Suppressor macrophage treated with lipopolysaccharide for 4 hours (primary cell): ENCODE measurements at regions not wholly inside any gene's neighbourhood (a gene's known extent, or its start where the extent isn't known, plus 50 kb on each side); places are given as distances from the start of the nearest gene placed in this dataset.

Experiments used
- DNase-seq: peaks from one replicate; pipeline ENCODE4 v3.0.0-alpha.2; 2020

- DNase-seq = no peak
Observed at GRCh38 chr7:134391223-134391622, 67.7 kb downstream of the AKR1B1 start.

- DNase-seq = no peak
Observed at GRCh38 chr7:134388336-134389019, 70.4 kb downstream of the AKR1B1 start.

- DNase-seq = no peak
Observed at GRCh38 chr7:134378562-134378961, 61.8 kb upstream of the SLC35B4 start.

- DNase-seq = no peak
Observed at GRCh38 chr7:134376693-134377092, 60.0 kb upstream of the SLC35B4 start.

- no peak for DNase-seq
Observed at GRCh38 chr7:134375206-134375605, 58.5 kb upstream of the SLC35B4 start.

GRCh38 chr7:134374791-134375190, 58.1 kb upstream of the SLC35B4 start:
- no peak for DNase-seq

GRCh38 chr7:134374291-134374690, 57.6 kb upstream of the SLC35B4 start:
- no peak for DNase-seq

- DNase-seq = no peak
Observed at GRCh38 chr7:134372858-134373257, 56.1 kb upstream of the SLC35B4 start.

GRCh38 chr7:134371971-134372370, 55.2 kb upstream of the SLC35B4 start:
- DNase-seq = no peak

- DNase-seq = no peak
Observed at GRCh38 chr7:134371536-134371935, 54.8 kb upstream of the SLC35B4 start.

GRCh38 chr7:134370135-134370534, 53.4 kb upstream of the SLC35B4 start:
- DNase-seq = no peak

GRCh38 chr7:134368851-134369544, 52.3 kb upstream of the SLC35B4 start:
- peak; percentile 14 for DNase-seq

GRCh38 chr7:134367956-134368749, 51.4 kb upstream of the SLC35B4 start:
- no peak for DNase-seq
